ENCODE measurements at regions not wholly inside any gene's neighbourhood (a gene's known extent, or its start where the extent isn't known, plus 50 kb on each side); places are given as distances from the start of the nearest gene placed in this dataset.

GRCh38 chr18:79626905-79627749, 52.5 kb upstream of the CTDP1 start:
- no peak for TF ChIP-seq CTCF (IDR thresholded peaks at IDR 0.05)
- no peak for TF ChIP-seq EP300 (IDR thresholded peaks at IDR 0.05)
- TF ChIP-seq POLR2A (IDR thresholded peaks at IDR 0.05): no peak

All from ovary (tissue), 3 donors.